Neural crest cell (in vitro differentiated cells): ENCODE measurements at regions not wholly inside any gene's neighbourhood (a gene's known extent, or its start where the extent isn't known, plus 50 kb on each side); places are given as distances from the start of the nearest gene placed in this dataset.
"Not testable (repeated sequence)": the region's sequence is repeated elsewhere in the genome, so short reads cannot be mapped to it uniquely, and the experiment has no call there.

Source experiments
- DNase-seq: peaks from one replicate; pipeline ENCODE4 v3.0.0; 2021; ENCODE audit warnings: low read depth, mixed read lengths, low spot score
- H3K27ac Mint-ChIP-seq: one replicate; pipeline ENCODE4 v1.8.0; 2021; ENCODE audit warnings: mild to moderate bottlenecking, mixed read lengths; ENCODE audit not compliant: unreplicated experiment
- H3K27me3 Mint-ChIP-seq: 2 replicates; pipeline ENCODE4 v1.8.0; 2021; ENCODE audit warnings: low read depth, mild to moderate bottlenecking, mixed read lengths
- H3K36me3 Mint-ChIP-seq: 2 replicates; pipeline ENCODE4 v1.8.0; 2021; ENCODE audit warnings: low read depth, mild to moderate bottlenecking, mixed read lengths
- H3K4me1 Mint-ChIP-seq: 2 replicates; pipeline ENCODE4 v1.8.0; 2021; ENCODE audit warnings: mixed read lengths
- H3K4me3 Mint-ChIP-seq: one replicate; pipeline ENCODE4 v1.8.0; 2021; ENCODE audit warnings: mild to moderate bottlenecking, mixed read lengths
- H3K9me3 Mint-ChIP-seq: 2 replicates; pipeline ENCODE4 v1.8.0; 2021; ENCODE audit warnings: mixed read lengths
- CTCF ChIP-seq: fragments of 200-600 bp; sonication (generic); conservative IDR thresholded peaks from 2 replicates; pipeline ENCODE4 v1.5.0; 2021; ENCODE audit warnings: antibody characterized with exemption, mild to moderate bottlenecking

- Mint-ChIP-seq H3K36me3 (no peaks in the 10 kb centered on the region), H3K27me3 (no peaks in the 10 kb centered on the region), H3K27ac (no peak overlapping the region), H3K4me3 (no peak overlapping the region), H3K4me1 (no peaks in the 10 kb centered on the region), H3K9me3 (peaks cover 14% of the 10 kb centered on the region)
- TF ChIP-seq CTCF, result no peak
- DNase-seq, result no peak
Observed at GRCh38 chr4:114435116-114435515, 163.5 kb upstream of the UGT8 start.

GRCh38 chr4:114442856-114443255 lies 155.8 kb upstream of the UGT8 start:
- DNase-seq, result no peak
- no peak overlapping the region for H3K4me3 Mint-ChIP-seq
- no peak for TF ChIP-seq CTCF
- H3K27ac Mint-ChIP-seq, result no peak overlapping the region
- H3K9me3 Mint-ChIP-seq, result peaks cover 2% of the 10 kb centered on the region
- no peaks in the 10 kb centered on the region for H3K36me3 Mint-ChIP-seq
- no peaks in the 10 kb centered on the region for H3K27me3 Mint-ChIP-seq
- H3K4me1 Mint-ChIP-seq, result no peaks in the 10 kb centered on the region

- no peaks in the 10 kb centered on the region for H3K27me3 Mint-ChIP-seq
- no peak for DNase-seq
- no peak overlapping the region for H3K27ac Mint-ChIP-seq
- no peaks in the 10 kb centered on the region for H3K4me1 Mint-ChIP-seq
- H3K9me3 Mint-ChIP-seq, result no peaks in the 10 kb centered on the region
- no peaks in the 10 kb centered on the region for H3K36me3 Mint-ChIP-seq
- no peak for TF ChIP-seq CTCF
- H3K4me3 Mint-ChIP-seq, result no peak overlapping the region
Observed at GRCh38 chr4:114444211-114444610, 154.4 kb upstream of the UGT8 start.

- not testable (repeated sequence) for H3K27ac Mint-ChIP-seq, H3K36me3 Mint-ChIP-seq, H3K4me3 Mint-ChIP-seq, DNase-seq, H3K4me1 Mint-ChIP-seq, H3K27me3 Mint-ChIP-seq
- H3K9me3 Mint-ChIP-seq, result peaks cover 20% of the 10 kb centered on the region
Observed at GRCh38 chr4:114447963-114448516, 150.6 kb upstream of the UGT8 start.

GRCh38 chr4:114458728-114459127 lies 139.9 kb upstream of the UGT8 start:
- no peaks in the 10 kb centered on the region for H3K4me1 Mint-ChIP-seq
- H3K4me3 Mint-ChIP-seq, result no peak overlapping the region
- DNase-seq, result no peak
- no peak for TF ChIP-seq CTCF
- H3K27me3 Mint-ChIP-seq, result no peaks in the 10 kb centered on the region
- no peaks in the 10 kb centered on the region for H3K9me3 Mint-ChIP-seq
- H3K36me3 Mint-ChIP-seq, result no peaks in the 10 kb centered on the region
- H3K27ac Mint-ChIP-seq, result no peak overlapping the region

GRCh38 chr4:114464726-114465272 lies 133.8 kb upstream of the UGT8 start:
- TF ChIP-seq CTCF, result no peak
- H3K4me1 Mint-ChIP-seq, result no peaks in the 10 kb centered on the region
- H3K4me3 Mint-ChIP-seq, result no peak overlapping the region
- no peaks in the 10 kb centered on the region for H3K36me3 Mint-ChIP-seq
- DNase-seq, result no peak
- no peaks in the 10 kb centered on the region for H3K9me3 Mint-ChIP-seq
- H3K27me3 Mint-ChIP-seq, result no peaks in the 10 kb centered on the region
- no peak overlapping the region for H3K27ac Mint-ChIP-seq
